CD8-positive, alpha-beta memory T cell (primary cell): ENCODE measurements at regions not wholly inside any gene's neighbourhood (a gene's known extent, or its start where the extent isn't known, plus 50 kb on each side); places are given as distances from the start of the nearest gene placed in this dataset.
"Not testable (repeated sequence)": the region's sequence is repeated elsewhere in the genome, so short reads cannot be mapped to it uniquely, and the experiment has no call there.

ENCODE experiments used
- CTCF ChIA-PET: fragments of 350-600 bp; sonication (Branson Sonifier 250); formaldehyde crosslinking; loops from one replicate; lab custom pipeline; 2021; ENCODE audit warnings: antibody characterized with exemption; lab: Charles Lee
- POLR2A ChIA-PET: fragments of 350-600 bp; sonication (Branson Sonifier 250); formaldehyde crosslinking; loops from one replicate; lab custom pipeline; 2021; ENCODE audit warnings: antibody characterized with exemption; lab: Charles Lee
- DNase-seq, 5 donors: peaks; one replicate each; pipeline versions ENCODE4 v3.0.0 to v3.0.0-alpha.2; 2020 to 2022; ENCODE audit warnings: mixed read lengths in 1 of 5
- H3K27ac ChIP-seq: one replicate; pipeline ENCODE4 v1.7.0; 2013; ENCODE audit warnings: low read depth, mild to moderate bottlenecking, low read length, moderate library complexity
- H3K27me3 ChIP-seq: 2 replicates; pipeline ENCODE4 v1.7.0; 2013; ENCODE audit warnings: low read length, mild to moderate bottlenecking; ENCODE audit not compliant: insufficient read depth, poor library complexity, severe bottlenecking
- H3K36me3 ChIP-seq: 2 replicates; pipeline ENCODE4 v1.7.0; 2013; ENCODE audit warnings: mild to moderate bottlenecking, low read length, moderate library complexity; ENCODE audit not compliant: insufficient read depth
- H3K4me1 ChIP-seq: 2 replicates; pipeline ENCODE4 v1.7.0; 2013; ENCODE audit warnings: mild to moderate bottlenecking, low read length, moderate library complexity; ENCODE audit not compliant: insufficient read depth
- H3K4me3 ChIP-seq: 2 replicates; pipeline ENCODE4 v1.7.0; 2013; ENCODE audit warnings: mild to moderate bottlenecking, low read length
- H3K9me3 ChIP-seq: 2 replicates; pipeline ENCODE4 v1.7.0; 2013; ENCODE audit warnings: mild to moderate bottlenecking, low read length
- H3K27ac Mint-ChIP-seq, 8 donors: one replicate each; pipeline ENCODE4 v1.8.0; 2020 to 2021; ENCODE audit warnings: mixed read lengths in 8 of 8, mild to moderate bottlenecking in 6 of 8, inconsistent platforms in 3 of 8, moderate library complexity in 3 of 8
- H3K27me3 Mint-ChIP-seq, 2 donors: one replicate each; pipeline ENCODE4 v1.8.0; 2020 to 2021; ENCODE audit warnings: mixed read lengths in 2 of 2, mild to moderate bottlenecking in 1 of 2, moderate library complexity in 1 of 2
- H3K36me3 Mint-ChIP-seq, 3 donors: one replicate each; pipeline ENCODE4 v1.8.0; 2020 to 2021; ENCODE audit warnings: mixed read lengths in 3 of 3, inconsistent platforms in 1 of 3, mild to moderate bottlenecking in 1 of 3
- H3K4me1 Mint-ChIP-seq, 3 donors: one replicate each; pipeline ENCODE4 v1.8.0; 2020 to 2021; ENCODE audit warnings: mixed read lengths in 3 of 3, inconsistent platforms in 1 of 3, mild to moderate bottlenecking in 1 of 3
- H3K4me3 Mint-ChIP-seq, 7 donors: one replicate each; pipeline ENCODE4 v1.8.0; 2020 to 2021; ENCODE audit warnings: mixed read lengths in 7 of 7, mild to moderate bottlenecking in 6 of 7, moderate library complexity in 4 of 7, inconsistent platforms in 2 of 7
- H3K9me3 Mint-ChIP-seq, 5 donors: one replicate each; pipeline ENCODE4 v1.8.0; 2020 to 2022; ENCODE audit warnings: mixed read lengths in 5 of 5, mild to moderate bottlenecking in 3 of 5, moderate library complexity in 2 of 5, inconsistent platforms in 1 of 5

DNA sequence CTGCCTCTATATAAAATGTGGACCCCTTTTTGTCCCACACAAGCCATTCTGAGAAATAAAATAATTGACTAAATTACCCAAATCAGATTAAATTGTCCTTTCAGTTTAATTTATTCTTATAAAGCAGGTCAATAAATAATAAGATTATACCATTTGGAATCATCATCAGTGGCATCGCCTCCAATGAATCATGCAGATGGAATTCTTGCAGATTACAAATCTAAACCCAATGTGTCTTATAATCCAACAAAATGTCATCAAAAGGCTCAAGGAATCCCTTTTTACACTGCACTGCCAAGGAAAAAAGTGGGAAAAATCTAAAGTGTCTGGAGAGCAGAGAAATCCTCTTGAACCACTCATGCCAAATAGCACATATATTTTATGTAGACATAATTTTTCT, 138.2 kb upstream of the TSPAN8 start:
- H3K27ac Mint-ChIP-seq = no peak overlapping the region
- Histone ChIP-seq H3K4me1 (no peaks in the 10 kb centered on the region), H3K27me3 (no peaks in the 10 kb centered on the region), H3K9me3 (no peaks in the 10 kb centered on the region), H3K4me3 (no peak overlapping the region), H3K27ac (no peak overlapping the region), H3K36me3 (no peaks in the 10 kb centered on the region)
- no peak for DNase-seq
- no peaks in the 10 kb centered on the region for H3K4me1 Mint-ChIP-seq
- POLR2A ChIA-PET = no interaction called here
- H3K4me3 Mint-ChIP-seq = no peak overlapping the region
- H3K9me3 Mint-ChIP-seq = peaks cover 2 to 7% (median 4%) of the 10 kb centered on the region in 5 donors
- peaks cover 0 to 4% (median 0%) of the 10 kb centered on the region in 3 donors for H3K36me3 Mint-ChIP-seq
- H3K27me3 Mint-ChIP-seq = no peaks in the 10 kb centered on the region
- CTCF ChIA-PET = no interaction called here

DNA sequence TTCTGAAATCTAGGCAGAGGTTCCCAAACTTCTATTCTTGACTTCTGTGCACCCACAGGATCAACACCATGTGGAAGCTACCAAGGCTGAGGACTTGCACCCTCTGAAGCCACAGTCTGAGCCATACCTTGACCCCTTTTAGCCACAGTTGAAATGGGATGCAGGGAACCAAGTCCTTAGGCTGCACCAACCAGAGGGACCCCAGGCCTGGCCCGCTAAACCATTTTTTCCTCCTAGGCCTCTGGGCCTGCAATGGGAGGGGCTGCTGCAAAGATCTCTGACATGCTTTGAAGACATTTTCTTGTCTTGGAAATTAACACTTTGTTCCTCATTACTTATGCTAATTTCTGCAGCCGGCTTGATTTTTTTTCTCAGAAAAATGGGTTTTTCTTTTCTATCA, 133.9 kb upstream of the TSPAN8 start:
- Histone ChIP-seq H3K4me1 (no peaks in the 10 kb centered on the region), H3K4me3 (no peak overlapping the region), H3K9me3 (no peaks in the 10 kb centered on the region), H3K36me3 (no peaks in the 10 kb centered on the region), H3K27ac (no peak overlapping the region), H3K27me3 (no peaks in the 10 kb centered on the region)
- no peak overlapping the region for H3K27ac Mint-ChIP-seq
- ChIA-PET CTCF (no interaction called here), POLR2A (no interaction called here)
- H3K4me3 Mint-ChIP-seq = no peak overlapping the region
- peaks cover 0 to 4% (median 0%) of the 10 kb centered on the region in 3 donors for H3K36me3 Mint-ChIP-seq
- H3K9me3 Mint-ChIP-seq = peaks cover 0 to 12% (median 6%) of the 10 kb centered on the region in 5 donors
- H3K4me1 Mint-ChIP-seq = no peaks in the 10 kb centered on the region
- DNase-seq = no peak
- no peaks in the 10 kb centered on the region for H3K27me3 Mint-ChIP-seq

DNA sequence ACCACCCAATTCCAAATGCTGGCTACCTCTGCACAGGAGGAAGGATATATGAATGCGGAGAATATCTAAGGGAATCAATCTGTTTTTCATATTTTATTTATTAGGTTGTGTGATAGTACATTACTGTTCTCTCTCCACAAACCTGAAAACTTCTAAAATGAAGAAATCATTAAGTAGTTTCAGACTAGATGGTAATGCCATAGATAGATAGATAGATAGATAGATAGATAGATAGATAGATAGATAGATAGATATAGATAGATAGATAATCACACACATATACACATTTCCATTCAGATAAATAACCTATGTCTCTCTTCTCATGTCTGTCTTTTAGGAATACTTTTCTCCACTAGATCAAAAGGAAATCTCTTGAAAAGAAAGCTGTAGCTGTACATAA, 126.1 kb upstream of the TSPAN8 start:
- H3K27me3 ChIP-seq = no peaks in the 10 kb centered on the region
- no peak overlapping the region for H3K4me3 ChIP-seq
- no peak for DNase-seq
- H3K27ac Mint-ChIP-seq = no peak overlapping the region
- no peaks in the 10 kb centered on the region for H3K36me3 Mint-ChIP-seq
- no peaks in the 10 kb centered on the region for H3K36me3 ChIP-seq
- no peaks in the 10 kb centered on the region for H3K4me1 ChIP-seq
- ChIA-PET CTCF (no interaction called here), POLR2A (no interaction called here)
- peaks cover 0 to 5% (median 0%) of the 10 kb centered on the region in 5 donors for H3K9me3 Mint-ChIP-seq
- no peak overlapping the region for H3K27ac ChIP-seq
- no peaks in the 10 kb centered on the region for H3K4me1 Mint-ChIP-seq
- H3K9me3 ChIP-seq = no peaks in the 10 kb centered on the region
- H3K4me3 Mint-ChIP-seq = no peak overlapping the region
- H3K27me3 Mint-ChIP-seq = no peaks in the 10 kb centered on the region

DNA sequence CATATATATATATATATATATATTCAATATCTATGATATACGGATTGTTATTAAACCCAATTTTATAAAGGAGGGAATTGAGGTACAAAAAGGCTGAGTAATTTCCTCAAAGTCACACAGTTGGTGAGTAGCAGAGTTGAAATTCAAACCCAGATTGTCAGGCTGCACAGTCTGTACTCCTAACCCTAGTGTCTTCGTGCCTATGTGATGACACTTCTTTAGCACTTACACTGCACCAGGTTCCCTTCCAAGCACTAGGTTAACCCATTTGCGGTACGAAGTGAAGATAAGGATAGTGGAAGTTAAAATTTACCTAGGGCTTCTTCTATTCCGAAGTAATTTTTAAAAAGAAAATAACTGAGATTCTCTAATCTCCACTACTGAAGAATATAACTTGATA, 125.1 kb upstream of the TSPAN8 start:
- no peak for DNase-seq
- H3K27ac ChIP-seq = no peak overlapping the region
- Mint-ChIP-seq H3K36me3 (no peaks in the 10 kb centered on the region), H3K4me3 (no peak overlapping the region), H3K4me1 (no peaks in the 10 kb centered on the region), H3K27me3 (no peaks in the 10 kb centered on the region), H3K27ac (no peak overlapping the region), H3K9me3 (peaks cover 0 to 1% (median 0%) of the 10 kb centered on the region in 5 donors)
- H3K9me3 ChIP-seq = no peaks in the 10 kb centered on the region
- no peaks in the 10 kb centered on the region for H3K4me1 ChIP-seq
- H3K4me3 ChIP-seq = no peak overlapping the region
- POLR2A ChIA-PET = no interaction called here
- CTCF ChIA-PET = no interaction called here
- H3K27me3 ChIP-seq = no peaks in the 10 kb centered on the region
- no peaks in the 10 kb centered on the region for H3K36me3 ChIP-seq

DNA sequence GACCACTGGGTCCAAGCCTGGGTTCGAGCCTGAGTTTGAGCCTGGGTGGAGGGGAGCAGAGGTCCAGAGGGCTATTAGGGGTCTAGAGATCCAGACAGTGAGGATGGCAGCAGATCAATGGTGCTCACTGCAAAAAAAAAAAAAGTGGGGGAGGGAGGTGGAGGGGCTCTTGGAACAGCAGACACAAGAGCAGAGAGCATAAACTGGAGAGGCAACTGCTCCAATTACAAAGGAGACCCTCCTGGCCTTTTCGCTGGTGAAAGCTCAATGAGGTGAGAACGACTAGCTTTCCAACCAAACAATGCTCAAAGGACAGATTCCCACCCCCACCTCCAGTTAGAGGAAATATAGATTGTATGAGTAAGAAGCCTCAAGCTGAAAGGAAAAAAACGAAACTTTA, 124.2 kb upstream of the TSPAN8 start:
- Histone ChIP-seq H3K9me3 (no peaks in the 10 kb centered on the region), H3K4me1 (no peaks in the 10 kb centered on the region), H3K27ac (no peak overlapping the region), H3K36me3 (no peaks in the 10 kb centered on the region), H3K4me3 (no peak overlapping the region), H3K27me3 (no peaks in the 10 kb centered on the region)
- Mint-ChIP-seq H3K9me3 (no peaks in the 10 kb centered on the region), H3K36me3 (no peaks in the 10 kb centered on the region), H3K4me1 (no peaks in the 10 kb centered on the region), H3K4me3 (no peak overlapping the region), H3K27me3 (no peaks in the 10 kb centered on the region), H3K27ac (no peak overlapping the region)
- POLR2A ChIA-PET = no interaction called here
- CTCF ChIA-PET = no interaction called here
- no peak for DNase-seq

DNA sequence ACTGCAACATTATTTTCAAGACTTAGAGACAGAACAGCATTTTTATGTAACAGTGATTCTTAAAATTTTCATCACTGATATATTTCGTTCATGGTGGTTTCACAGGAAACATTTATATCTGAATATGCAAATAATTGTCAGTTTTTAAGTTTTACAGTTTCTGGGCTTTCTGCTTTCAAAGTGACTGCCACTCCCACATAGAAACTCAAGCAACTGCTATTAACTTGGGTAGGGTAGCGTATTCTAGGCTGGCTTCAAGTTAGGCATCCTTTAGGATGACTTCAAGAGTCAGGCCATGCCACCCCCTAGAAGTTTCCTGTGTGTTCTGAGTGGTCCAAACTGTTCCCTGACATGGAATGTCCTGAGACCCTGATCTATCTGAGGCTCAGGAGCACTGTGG, 123.6 kb upstream of the TSPAN8 start:
- Mint-ChIP-seq H3K27ac (no peak overlapping the region), H3K27me3 (no peaks in the 10 kb centered on the region)
- CTCF ChIA-PET = no interaction called here

DNA sequence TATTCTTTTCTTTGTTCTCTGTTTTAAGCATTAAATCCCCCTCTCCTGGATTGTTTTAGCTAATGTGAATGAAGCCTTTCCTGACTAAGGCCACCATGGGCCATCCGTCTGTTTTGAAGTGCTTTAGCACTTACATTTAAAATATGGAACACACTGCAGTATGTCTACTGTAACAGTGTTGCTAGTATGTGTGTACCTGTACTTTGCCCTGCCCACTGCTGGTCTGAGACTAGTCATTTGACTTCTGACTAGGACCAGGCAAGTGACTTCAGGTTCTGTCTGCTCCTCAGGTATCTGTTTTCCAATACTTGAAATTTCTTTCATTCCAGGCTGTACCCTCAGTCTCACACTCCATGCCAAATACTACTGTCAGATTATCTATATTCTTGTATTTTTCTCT, 120.1 kb upstream of the TSPAN8 start:
- Histone ChIP-seq H3K27me3 (no peaks in the 10 kb centered on the region), H3K4me3 (no peak overlapping the region), H3K27ac (no peak overlapping the region), H3K9me3 (no peaks in the 10 kb centered on the region), H3K36me3 (no peaks in the 10 kb centered on the region), H3K4me1 (no peaks in the 10 kb centered on the region)
- no peak overlapping the region for H3K27ac Mint-ChIP-seq
- H3K4me1 Mint-ChIP-seq = no peaks in the 10 kb centered on the region
- H3K27me3 Mint-ChIP-seq = no peaks in the 10 kb centered on the region
- ChIA-PET POLR2A (no interaction called here), CTCF (no interaction called here)
- H3K4me3 Mint-ChIP-seq = no peak overlapping the region
- no peak for DNase-seq
- no peaks in the 10 kb centered on the region for H3K36me3 Mint-ChIP-seq
- H3K9me3 Mint-ChIP-seq = peaks cover 0 to 2% (median 0%) of the 10 kb centered on the region in 5 donors

More for the DNA sequence above, 123.6 kb upstream of the TSPAN8 start:
- DNase-seq = no peak
- Histone ChIP-seq H3K4me3 (no peak overlapping the region), H3K27ac (no peak overlapping the region), H3K4me1 (no peaks in the 10 kb centered on the region), H3K9me3 (no peaks in the 10 kb centered on the region), H3K27me3 (no peaks in the 10 kb centered on the region), H3K36me3 (no peaks in the 10 kb centered on the region)
- H3K4me1 Mint-ChIP-seq = no peaks in the 10 kb centered on the region
- H3K9me3 Mint-ChIP-seq = peaks cover 0 to 2% (median 0%) of the 10 kb centered on the region in 5 donors
- no peak overlapping the region for H3K4me3 Mint-ChIP-seq
- POLR2A ChIA-PET = no interaction called here
- no peaks in the 10 kb centered on the region for H3K36me3 Mint-ChIP-seq

DNA sequence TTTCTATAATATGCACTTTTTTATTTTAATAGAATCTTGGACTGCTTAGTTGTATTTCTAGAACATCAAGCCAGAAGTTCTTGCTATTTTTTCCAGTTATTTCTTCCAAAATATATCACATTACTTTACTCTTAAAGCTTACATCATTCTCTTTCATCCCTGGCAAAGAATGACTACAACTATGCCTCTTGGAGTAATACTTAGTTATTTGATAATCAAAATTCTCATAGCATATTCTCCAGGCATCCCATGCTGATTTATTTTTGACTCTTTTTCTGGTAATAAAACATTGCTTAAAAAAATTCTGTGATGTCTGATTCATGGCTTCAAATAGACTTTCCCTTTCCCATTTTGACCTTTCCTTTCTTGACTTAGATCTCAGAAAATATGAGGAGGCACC, 118.7 kb upstream of the TSPAN8 start:
- Mint-ChIP-seq H3K4me3 (no peak overlapping the region), H3K27me3 (no peaks in the 10 kb centered on the region), H3K36me3 (no peaks in the 10 kb centered on the region), H3K27ac (no peak overlapping the region), H3K9me3 (peaks cover 0 to 4% (median 0%) of the 10 kb centered on the region in 5 donors), H3K4me1 (no peaks in the 10 kb centered on the region)
- Histone ChIP-seq H3K27me3 (no peaks in the 10 kb centered on the region), H3K9me3 (no peaks in the 10 kb centered on the region), H3K4me3 (no peak overlapping the region), H3K4me1 (no peaks in the 10 kb centered on the region), H3K27ac (no peak overlapping the region), H3K36me3 (no peaks in the 10 kb centered on the region)
- CTCF ChIA-PET = no interaction called here
- DNase-seq = no peak
- POLR2A ChIA-PET = no interaction called here

DNA sequence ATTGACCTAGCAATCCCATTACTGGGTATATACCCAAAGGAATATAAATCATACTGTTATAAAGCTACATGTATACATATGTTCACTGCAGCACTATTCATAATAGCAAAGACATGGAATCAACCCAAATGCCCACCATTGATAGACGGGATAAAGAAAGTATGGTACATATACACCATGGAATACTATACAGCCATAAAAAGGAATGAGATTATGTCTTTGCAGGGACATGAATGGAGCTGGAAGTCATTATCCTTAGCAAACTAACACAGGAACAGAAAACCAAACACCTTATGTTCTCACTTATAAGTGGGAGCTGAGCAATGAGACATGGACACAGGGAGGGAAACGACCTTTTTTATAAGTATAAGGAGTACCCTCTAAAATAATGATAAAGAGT, 113.0 kb upstream of the TSPAN8 start:
- H3K36me3 ChIP-seq, H3K27me3 ChIP-seq, H3K9me3 Mint-ChIP-seq, CTCF ChIA-PET, DNase-seq, H3K4me1 ChIP-seq, H3K4me3 ChIP-seq, H3K36me3 Mint-ChIP-seq, H3K27ac ChIP-seq, H3K4me3 Mint-ChIP-seq, POLR2A ChIA-PET, H3K9me3 ChIP-seq, H3K4me1 Mint-ChIP-seq, H3K27ac Mint-ChIP-seq, H3K27me3 Mint-ChIP-seq: not testable (repeated sequence)
